Putamen (tissue), 1 donor: ENCODE measurements at regions not wholly inside any gene's neighbourhood (a gene's known extent, or its start where the extent isn't known, plus 50 kb on each side); places are given as distances from the start of the nearest gene placed in this dataset.

ENCODE experiments used
- DNase-seq: peaks from one replicate; pipeline ENCODE4 v3.0.0-alpha.2; 2016; ENCODE audit warnings: low spot score

DNA sequence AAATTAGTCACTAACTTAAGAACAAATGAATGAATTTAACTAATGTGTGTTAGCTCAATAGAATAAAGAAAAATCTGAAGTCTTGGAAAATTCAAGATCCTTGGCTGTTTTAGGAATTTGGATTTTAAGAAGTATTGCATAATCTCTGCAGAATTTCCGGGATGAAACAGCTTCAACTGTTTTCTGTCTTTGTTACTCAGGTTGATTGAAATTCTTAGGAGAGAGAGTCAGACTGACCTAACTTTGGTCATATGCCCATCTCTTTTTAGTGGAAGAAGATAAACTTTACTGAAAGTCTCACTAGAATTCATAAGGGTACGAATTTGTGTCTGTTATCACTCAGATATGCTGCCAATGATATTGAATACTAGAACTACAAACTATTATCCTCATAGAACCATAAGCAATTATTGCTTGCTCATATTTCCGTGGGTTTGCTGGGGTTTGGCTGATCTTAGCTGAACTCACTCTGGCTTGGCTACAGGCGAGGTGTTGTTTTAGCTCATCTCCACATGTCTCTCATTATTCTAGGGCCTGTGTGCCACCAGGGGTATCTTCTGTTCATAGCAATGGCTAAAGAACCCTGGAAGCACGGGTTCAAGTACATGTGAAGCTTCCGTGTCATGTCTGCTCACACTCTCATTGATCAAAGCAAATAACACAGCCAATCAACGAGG is 257.4 kb upstream of the NOVA1 start:
- no peak for DNase-seq

DNA sequence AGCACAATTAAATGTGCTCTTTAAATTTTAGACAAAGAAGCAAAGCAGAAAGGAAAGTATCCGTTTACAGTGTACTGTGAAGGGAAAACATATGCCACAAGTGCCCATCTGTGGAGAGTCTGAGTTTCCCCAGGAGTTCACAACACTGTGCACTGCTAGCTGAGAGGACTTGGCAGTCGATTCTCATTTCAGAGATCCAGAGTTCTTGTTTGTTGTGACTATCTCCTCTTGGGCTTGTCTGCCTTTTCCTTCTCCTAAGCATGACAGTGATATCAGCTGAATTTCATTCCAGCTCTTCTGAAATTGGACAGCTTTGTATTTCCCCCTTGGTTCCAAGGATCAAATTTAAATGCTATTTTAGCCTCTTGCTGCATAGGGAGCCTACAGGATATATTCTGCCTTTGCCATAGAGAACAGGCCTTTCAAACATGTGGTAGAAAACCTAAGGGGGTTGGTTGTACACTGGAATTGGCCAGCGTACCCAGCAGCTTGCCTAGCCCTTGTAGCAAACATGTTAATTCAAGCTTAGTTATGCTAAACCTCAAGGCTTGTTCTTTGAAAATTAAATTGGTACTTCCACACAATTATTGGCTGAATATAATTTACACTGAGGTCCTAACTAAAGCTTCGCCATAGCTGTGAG is 259.2 kb upstream of the NOVA1 start:
- no peak for DNase-seq

DNA sequence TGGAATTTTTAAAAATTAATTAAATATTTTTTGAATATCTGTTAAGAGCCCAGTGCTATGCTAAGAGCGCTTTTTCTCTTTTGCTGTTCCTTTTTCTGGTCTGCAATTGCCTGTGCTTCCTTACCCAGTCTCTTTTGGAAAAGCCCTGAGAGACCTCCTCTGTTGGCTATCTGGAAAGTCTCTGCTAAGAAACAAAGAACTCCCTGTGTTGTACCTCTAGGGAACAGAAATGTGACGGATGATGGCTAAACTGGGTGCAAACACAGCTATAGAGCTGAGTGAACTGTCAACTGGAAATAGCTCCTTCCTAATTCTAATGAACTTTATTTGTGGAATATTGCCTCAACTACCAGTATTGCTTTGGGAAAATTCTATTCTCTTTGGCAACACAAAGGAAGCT is 261.6 kb upstream of the NOVA1 start:
- DNase-seq, result no peak

DNA sequence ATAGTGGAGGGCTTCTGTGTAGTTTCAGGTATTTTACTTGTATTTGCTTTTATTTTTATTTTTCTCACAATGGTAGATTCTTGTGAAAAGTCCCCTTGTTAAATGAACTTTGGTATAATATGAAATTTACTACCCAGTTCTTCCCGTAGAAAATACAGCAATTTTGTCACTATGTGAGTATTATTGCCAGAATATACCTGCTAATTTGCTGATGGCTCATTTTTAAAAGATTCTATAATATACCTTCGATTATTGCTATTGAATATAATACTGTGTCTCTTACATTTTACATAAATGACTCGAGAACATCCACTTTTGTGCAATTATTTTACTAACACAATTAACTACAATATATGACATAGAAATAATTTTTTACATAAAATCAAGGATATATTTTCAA is 262.3 kb upstream of the NOVA1 start:
- no peak for DNase-seq

DNA sequence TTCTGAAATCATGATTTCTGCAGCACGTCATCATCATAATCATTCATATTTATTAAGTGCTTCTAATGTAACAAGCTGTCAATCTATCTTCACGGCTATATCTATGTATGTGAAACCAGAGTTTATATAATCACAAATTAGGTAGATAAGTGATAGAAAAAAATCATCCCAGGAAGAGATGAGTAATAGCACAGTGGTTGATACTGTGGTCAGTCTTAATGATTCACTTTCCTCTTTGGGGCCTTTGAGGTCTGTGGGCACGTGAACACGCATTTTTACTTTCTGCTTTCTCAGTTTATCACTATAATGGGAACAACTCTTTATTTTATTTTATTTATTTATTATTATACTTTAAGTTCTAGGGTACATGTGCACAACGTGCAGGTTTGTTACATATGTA is 265.9 kb upstream of the NOVA1 start:
- DNase-seq, result no peak

DNA sequence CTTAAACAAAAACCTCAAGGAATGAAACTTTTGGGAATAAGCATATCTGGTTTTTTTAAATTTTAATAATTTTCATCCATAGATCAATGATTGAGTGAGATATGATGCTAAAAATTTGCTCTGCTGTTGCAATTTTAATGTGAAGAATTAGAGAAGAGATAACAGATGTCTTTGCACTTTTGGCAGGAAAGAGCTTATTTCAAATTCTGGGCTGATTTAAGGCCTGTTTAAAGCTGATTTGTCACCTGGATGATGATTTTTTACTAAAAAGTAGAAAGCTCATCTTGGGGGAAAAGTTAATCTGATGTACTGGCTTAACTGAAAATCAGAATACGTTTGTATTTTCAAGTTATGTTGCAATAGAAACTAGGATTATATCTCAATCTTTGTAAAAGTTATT is 268.9 kb upstream of the NOVA1 start:
- DNase-seq, result peak; percentile 26

DNA sequence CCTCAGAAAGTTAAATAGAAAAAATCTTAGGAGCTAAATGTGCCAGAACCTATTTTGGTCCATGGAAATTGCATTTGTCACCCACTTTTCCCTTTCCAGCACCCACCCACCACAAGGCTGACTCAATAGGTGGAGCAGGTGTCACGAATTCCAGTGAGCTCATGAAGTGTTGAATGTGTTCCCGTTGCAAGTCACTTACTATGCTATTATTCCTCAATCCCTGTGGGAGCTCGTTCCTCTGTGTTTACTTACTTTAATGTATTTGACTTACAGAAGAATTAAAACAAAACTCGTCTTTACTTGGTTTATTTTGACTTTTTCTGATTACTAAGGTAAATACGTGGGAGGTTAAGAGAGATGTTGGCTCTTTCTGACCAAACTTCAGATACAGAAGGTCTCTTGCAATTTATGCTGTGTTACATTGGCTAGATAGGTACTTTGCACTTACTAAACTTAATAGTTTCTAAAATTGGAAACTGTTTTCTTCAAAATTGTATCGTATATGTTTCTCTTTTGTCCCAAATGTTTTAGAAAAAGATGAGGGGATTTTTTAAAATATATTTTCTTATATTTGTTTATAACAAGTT is 269.4 kb upstream of the NOVA1 start:
- DNase-seq, result peak; percentile 85

DNA sequence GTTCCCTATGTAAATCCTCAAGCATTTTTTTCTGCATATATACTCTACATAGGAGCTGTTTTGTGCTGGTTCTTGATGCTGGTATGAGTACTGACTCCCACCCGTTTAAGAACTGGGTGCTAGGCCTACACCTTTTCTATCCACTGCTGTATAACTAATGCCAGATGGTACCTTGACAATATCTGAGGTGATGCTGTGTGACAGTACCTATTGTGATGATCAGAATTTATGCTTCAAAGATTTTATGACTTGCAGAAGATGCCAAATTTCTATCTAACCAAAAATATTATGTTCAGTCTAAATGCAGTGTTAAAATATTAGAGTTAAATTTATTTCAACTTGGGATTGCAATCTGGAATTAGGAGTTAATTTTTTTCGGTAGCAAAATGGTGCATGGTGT is 272.3 kb upstream of the NOVA1 start:
- DNase-seq, result no peak

DNA sequence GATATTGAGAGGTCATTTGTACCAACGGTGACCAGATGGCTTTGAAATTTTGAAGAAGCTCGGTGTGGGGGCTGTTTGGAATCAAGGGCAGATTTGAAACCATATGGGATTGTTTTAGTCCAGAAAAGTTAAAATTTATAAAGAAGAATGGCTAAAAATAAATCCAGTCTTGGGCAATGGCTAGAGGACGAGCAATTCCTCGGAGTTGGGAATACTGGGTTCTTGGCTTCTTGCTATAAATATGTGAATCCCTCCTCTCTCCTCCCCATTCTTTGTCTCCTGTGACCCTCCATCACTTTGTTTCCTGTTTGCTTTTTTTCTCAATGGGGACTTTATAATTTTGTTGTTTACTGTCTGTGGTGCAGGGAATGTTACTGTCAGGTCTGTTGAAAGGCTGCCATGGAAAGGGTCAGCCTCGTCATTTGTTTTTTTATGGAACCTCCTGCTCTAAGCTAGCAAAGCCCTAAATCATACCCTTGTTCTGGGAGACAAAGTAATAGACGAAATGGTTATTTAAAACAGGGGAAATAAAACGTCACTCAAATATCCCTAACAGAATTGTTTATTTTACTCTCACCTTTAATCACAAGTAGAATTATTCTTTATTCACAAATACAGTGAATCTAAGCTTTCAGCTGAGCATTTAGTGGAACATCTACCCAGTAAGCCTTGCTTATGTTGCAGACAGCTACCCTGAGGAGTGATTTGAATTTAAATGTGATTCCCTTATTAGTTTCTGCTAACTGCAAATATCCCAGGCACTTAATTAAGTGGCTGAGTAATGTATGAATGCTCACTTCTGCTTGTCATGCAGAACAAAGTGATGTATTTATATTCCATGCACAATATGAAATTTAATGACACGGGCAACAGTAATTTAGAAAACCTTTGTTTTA is 273.1 kb upstream of the NOVA1 start:
- DNase-seq, result no peak

DNA sequence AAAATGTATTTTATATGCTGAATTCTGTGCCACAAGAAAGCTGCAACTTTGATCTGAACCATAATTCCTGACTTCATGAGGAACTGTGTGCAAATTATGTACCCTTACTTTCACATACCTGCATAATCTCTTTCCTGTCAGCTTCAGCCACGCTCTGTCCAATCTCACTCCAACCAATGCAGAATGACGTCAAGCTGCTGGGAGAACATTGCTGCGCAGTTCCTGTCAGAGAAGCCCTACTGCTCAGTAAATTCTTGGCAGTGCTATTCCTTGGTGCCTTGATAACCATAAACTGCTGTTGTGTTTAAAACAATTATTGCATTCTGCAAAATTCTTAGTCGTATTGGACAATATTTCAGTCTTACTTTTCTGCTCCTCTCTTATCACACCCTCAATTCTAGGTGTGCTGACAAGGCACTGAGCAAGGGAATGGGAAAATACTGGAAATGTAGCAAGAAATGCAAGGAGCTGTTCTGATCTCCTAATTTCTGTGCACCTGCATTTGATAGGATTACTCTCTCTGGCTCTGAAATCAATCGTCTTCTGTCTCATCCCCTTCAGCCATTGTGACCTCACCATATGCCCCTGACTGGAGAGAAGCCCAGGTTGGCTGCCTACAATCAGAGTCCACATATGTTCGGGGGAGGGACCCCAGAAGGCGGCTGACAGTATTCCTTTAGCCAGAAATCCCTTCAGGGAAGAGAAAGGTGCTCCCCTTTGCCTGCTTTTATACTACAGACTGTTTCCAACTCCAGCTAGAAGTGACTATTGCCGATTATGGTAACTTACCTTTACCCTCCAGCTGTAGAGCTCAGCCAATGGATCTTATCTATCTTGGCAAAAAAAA is 274.9 kb upstream of the NOVA1 start:
- no peak for DNase-seq

DNA sequence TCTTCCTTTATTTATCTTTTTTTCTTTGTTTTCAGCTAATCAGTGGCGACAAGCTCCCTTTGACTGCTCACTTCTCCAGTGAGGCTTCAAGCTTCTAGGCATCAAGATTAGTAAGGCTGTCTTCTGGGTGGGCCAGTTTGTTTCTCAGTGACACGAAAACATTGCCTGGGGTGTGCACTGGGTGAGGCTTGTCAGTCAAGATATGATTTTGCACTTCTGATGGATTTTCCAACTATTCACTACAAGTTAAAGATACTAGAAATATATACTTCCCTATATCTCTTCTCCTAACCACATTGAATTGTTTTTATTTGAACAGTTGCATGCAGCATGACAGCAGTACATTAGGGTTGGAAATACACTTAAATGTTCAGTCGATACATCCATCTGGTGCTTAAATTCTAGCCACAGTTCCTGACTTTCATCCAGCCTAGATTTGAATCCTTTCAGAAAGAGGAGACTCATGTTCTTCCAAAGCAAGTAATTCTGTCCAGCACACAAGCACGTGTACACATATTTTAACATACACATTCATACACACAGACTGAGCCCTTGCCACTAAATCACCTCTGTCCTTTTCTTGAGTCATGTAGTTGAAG is 275.6 kb upstream of the NOVA1 start:
- DNase-seq, result no peak

DNA sequence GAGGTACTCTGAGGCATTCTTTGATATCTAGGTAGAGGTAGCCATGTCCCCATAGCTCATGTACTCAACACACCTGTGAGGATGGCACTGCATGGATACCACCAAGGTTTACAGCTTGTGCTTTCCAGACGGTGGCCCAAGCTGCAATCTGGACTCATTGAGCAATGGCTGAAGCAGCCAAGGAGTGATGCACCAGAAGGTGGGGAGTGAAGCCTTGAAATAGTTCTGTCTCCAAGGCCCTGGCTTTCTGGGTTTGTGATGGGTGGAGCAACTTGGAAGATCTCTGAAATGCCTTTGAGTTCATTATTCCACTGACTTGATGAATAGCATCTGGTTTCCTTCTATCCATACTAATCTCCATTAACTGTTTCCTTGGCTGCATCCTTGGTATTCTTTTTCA is 290.0 kb upstream of the NOVA1 start:
- no peak for DNase-seq

DNA sequence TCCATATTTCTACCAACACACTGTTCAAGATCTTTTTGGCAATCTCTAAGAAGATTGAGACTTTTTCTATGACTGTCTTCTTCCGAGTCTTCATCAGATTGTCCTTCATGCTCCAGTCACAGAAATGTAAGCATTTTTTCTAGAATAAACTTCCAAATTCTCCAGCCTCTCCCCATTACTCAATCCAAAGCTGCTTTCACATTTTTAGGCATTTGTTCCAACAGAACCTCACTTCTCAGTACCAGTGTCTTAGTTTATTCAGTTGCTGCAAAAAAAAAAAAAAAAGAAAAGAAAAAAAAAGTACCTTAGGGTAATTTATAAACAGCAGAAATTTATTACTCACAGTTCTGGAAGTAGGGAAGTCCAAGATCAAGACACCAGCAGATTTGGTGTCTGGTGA is 290.8 kb upstream of the NOVA1 start:
- DNase-seq, result no peak

DNA sequence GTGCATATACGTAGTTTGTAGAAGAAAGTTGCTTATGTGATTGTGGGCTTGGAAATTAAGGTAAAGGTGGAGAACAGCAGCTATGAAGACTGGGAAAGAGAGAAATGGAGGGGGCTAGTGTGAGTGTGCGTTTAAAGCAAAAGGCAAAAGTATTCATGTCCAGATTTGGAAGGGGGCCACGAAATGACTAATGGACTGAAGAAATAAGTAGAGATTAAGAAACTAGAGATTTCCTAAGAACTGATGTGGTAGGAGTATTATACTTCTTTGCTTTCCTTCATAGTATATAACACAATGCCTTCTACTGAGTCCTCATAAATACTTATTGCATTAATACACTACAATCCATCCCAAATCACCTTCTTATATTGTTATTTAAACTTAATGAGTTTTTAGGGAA is 298.6 kb upstream of the NOVA1 start:
- no peak for DNase-seq

DNA sequence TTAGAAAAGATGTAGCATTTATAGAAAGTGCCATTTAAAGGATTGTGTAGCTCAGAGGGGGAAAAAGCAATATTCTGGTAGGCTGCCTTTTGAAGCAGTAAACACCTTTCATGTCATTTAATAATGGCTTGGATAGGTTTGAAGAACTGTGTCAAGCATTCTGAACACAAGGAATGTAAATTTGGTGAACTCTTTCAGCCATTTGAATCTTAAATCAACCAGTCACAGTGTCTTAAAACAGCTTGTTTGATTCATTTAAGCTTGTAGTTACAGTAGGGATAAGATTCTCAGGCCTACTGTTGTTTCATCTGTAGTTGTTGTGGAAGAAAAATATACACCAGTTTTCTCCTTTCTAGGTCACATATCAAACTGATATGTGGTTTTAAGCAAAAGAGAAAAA is 299.4 kb upstream of the NOVA1 start:
- no peak for DNase-seq

DNA sequence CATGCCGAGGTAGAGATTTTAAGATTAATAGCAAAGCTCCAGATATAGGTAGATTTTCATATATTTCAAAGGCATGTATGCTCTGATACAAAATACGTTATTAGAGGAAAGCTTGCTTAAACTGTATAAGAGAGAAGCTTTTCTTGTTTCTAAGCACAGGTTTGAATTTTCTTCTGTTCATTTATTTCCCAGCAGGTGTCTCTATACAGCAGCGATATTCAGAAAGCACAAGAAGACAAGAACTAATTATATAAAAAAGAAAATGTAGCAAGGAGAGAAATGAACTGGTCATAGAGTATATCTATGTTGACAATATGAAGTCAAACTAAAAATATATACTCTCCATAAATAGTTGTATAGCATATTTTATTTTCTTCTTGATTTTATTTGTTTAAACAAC is 307.4 kb upstream of the NOVA1 start:
- DNase-seq, result peak; percentile 2

DNA sequence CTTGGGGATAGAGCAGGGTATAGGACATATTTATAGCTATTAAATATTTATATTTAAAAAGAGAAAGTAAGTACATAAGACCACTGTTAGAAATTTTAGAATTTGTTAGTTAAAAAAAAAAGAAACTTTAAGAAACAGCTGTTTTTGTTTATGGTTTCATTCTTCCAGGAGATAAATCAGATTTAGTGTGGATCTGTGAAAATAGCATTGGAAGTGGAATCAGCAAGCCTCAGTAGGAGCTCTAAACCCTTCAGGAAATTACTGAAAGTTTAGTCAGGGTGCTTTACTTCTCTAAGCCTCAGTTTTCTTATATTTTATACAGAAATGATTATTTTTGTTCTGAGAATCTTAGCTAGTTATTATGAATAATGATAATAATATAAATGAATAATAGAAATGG is 316.0 kb upstream of the NOVA1 start:
- DNase-seq, result no peak

DNA sequence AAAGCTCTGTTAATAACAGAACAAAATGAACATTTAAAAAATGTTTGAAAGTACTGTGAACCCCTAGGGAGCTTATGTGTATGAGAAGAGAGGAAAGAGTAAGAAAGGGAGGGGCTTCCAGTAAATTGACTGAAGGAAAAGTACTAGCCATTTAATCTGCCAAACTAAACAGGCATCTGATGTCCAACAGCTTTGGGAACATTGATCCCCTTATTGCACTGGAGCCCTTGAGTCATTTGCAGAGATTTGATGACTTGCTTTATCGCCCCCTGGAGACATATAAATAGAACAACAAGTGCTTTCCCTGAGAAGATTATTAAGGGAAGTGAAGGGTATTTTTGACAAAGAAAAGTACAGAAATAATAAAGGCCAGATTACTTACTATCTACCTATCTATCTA is 319.3 kb upstream of the NOVA1 start:
- DNase-seq, result no peak

DNA sequence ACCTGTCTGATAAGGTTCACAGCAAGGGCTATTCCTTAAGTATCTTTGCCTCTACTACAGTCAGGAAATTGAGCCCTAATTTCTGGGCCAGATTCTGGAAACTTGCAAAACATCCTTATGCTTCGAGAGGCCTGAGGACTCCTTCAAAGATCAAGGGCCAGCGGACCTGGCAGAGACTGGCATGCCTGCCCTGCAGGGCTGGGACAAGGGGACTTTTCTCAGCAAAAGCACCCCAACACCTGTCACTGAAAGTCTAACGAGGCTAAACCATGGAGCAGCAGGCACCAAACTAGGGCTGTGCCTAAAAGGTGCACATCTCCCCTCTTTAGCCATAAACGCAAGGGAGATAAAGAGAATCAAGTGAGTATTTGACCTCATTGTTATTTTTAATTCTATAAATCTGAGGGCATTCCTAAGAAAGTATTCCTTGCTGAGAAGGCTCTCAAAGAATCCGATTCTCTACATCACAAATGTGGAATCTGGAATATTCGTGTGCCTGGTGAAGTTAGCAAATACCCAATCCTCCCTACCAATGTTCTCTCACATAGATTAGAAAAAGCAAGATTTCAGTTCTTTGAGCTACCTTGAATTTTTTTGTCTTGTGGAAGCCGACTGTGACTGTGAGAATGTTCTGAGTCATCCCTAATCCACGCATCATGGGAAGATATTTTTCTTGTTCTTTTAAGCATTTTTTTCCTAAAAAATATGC is 328.2 kb upstream of the NOVA1 start:
- peak; percentile 34 for DNase-seq

DNA sequence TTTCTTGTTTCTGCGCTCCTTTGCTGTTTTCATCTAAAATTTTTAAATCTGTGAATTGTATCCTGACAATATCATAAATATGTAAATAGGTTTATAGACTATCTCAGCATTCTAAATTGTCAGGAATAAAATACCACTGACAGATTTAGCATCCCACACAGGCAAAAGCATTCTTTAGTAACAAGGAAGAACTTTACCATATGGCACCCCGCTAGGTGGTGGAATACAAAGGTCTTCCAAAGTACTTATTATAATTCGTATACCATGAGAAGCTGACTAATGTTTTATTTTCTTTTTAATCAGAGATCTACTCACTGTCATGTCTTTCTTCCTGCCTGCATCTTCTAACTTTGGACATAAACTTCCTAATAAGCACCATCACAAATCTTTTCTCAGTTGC is 328.8 kb upstream of the NOVA1 start:
- peak; percentile 1 for DNase-seq

DNA sequence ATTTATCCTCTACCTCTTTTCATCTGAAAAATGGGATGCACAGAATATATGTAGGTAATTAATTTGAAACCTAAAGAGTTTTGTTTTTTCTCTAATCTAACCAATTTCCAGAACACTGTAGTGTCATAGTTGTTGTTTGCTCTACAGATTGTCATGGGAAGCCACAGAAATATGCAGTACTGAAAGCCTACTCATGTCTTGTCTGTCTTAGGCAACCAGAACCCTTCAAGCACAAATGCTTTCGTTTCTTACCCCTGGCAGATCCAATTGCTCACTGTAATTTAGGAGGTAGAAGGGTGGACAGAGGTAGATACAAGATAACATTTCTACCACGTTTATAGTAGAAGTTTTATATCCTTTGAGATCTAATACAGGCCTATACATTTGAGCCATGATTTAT is 330.2 kb upstream of the NOVA1 start:
- no peak for DNase-seq
